ENCODE measurements at regions not wholly inside any gene's neighbourhood (a gene's known extent, or its start where the extent isn't known, plus 50 kb on each side); places are given as distances from the start of the nearest gene placed in this dataset.

- H3K27me3 ChIP-seq, result no peaks in the 10 kb centered on the region
- no peaks in the 10 kb centered on the region for H3K4me1 ChIP-seq
- no peaks in the 10 kb centered on the region for H3K9me3 ChIP-seq
- no peak overlapping the region for H3K27ac ChIP-seq
- peak; percentile 73 for TF ChIP-seq CTCF (IDR thresholded peaks at IDR 0.05)
- peak; percentile 71 for DNase-seq
- intact Hi-C loops (cut with DNase I), result no loop called here
- ATAC-seq, result peak; percentile 96
- H3K36me3 ChIP-seq, result no peaks in the 10 kb centered on the region
- H3K4me3 ChIP-seq, result no peak overlapping the region
Observed at GRCh38 chr4:141307241-141307689, 86.6 kb downstream of the ZNF330 start.

DNA sequence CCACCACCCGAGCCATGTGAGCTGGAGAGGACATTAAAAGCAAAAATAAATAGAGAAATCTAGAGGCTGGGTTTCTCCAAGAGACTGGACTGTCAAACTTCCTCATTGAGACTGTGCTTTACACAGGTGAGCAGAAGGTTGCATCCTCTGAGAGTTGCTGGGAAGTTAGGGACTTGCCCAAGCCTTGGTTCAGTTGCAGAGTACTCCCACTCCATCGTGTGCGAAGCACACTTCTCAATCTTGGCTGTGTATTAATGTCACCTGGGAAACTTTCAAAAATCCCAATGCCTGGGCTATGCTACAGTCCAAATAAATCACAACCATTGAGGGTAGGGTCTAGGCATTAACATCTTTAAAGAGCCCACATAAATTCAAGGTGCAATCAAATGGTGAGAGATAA is 89.2 kb downstream of the ZNF330 start:
- ATAC-seq (no peak), DNase-seq (no peak)
- H3K4me1 ChIP-seq, result no peaks in the 10 kb centered on the region
- H3K36me3 ChIP-seq, result no peaks in the 10 kb centered on the region
- H3K27ac ChIP-seq, result no peak overlapping the region
- H3K9me3 ChIP-seq, result no peaks in the 10 kb centered on the region
- TF ChIP-seq CTCF (IDR thresholded peaks at IDR 0.05), result no peak
- no peaks in the 10 kb centered on the region for H3K27me3 ChIP-seq
- intact Hi-C loops (cut with DNase I), result no loop called here
- no peak overlapping the region for H3K4me3 ChIP-seq

DNA sequence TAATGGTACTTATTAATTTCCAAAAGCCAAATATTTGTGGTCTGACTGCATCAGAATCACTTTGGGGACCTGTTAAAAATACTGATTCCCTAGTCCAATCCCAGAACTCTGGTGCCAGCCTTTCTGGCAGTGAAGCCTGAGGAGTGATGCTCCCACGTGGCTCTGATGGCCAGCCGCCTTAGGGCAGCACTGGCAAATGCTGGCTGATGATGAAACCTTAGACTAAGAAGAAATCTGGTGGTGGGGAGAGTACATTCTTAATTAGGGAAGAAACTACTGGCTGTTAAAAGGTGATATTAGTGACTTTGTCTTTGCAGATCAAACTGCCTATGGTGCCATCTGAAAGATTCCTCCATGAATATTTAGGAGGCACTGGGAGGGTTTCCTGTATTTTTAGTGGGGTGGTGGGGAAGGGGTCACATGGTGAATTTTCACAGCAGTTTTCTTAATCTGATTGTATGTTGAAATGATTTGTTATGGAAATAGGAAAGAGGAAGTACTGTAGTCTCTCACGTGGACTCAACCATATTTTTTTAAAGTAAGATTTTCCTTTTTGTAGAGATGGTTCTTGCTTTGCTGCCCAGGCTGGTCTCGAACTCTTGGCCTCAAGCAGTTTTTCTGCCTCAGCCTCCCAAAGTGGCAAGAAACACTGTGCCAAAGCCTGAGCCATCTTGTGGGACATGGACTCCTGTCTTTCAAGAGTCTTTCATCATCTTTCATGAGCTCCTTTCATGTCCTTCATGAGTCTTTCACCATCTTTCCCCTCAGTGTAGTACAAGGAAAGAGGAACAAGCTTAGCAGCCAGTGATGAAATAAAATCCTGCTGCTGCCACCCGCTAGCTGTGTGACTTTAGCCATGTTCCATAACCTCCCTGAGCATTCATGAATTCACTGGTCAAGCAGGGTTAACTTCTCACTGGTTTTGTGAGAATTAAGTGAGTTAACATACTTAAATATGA is 90.8 kb downstream of the ZNF330 start:
- Histone ChIP-seq H3K4me3 (no peak overlapping the region), H3K27ac (no peak overlapping the region), H3K4me1 (no peaks in the 10 kb centered on the region), H3K9me3 (no peaks in the 10 kb centered on the region), H3K36me3 (no peaks in the 10 kb centered on the region), H3K27me3 (no peaks in the 10 kb centered on the region)
- ATAC-seq, result peak; percentile 73
- intact Hi-C loops (cut with DNase I), result no loop called here
- DNase-seq, result no peak
- TF ChIP-seq CTCF (IDR thresholded peaks at IDR 0.05), result no peak

DNA sequence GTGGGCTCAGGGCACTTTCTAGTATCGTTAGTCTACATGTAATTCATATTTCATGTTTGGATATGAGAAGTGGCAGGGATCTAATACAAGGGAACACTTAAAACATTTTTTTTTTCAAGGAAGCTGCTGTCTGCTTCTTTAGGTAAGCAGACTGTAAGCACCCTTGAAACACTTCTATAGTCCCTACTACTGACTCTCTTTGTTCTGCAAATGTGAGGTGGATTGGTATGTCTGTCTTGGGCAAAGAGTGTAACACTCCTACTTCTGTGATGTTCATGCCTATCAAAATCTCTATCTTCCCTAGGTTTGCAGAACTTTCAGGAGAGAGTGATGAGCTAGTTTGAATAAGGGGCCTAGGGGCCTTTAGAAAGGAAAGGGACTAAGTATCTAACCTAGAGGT is 93.9 kb downstream of the ZNF330 start:
- Histone ChIP-seq H3K9me3 (no peaks in the 10 kb centered on the region), H3K36me3 (no peaks in the 10 kb centered on the region), H3K27ac (no peak overlapping the region), H3K27me3 (peaks cover 4% of the 10 kb centered on the region), H3K4me3 (no peak overlapping the region), H3K4me1 (no peaks in the 10 kb centered on the region)
- ATAC-seq (no peak), DNase-seq (no peak)
- intact Hi-C loops (cut with DNase I), result no loop called here
- TF ChIP-seq CTCF (IDR thresholded peaks at IDR 0.05), result no peak

- Histone ChIP-seq H3K4me1 (no peaks in the 10 kb centered on the region), H3K4me3 (no peak overlapping the region), H3K27me3 (no peaks in the 10 kb centered on the region), H3K27ac (peak overlapping the region; percentile 12), H3K9me3 (no peaks in the 10 kb centered on the region), H3K36me3 (no peaks in the 10 kb centered on the region)
- intact Hi-C loops (cut with DNase I), result no loop called here
- ATAC-seq, result no peak
- no peak for DNase-seq
- no peak for TF ChIP-seq CTCF (IDR thresholded peaks at IDR 0.05)
Observed at GRCh38 chr4:141328560-141329173, 108.0 kb downstream of the ZNF330 start.

All from upper lobe of right lung (tissue), 1 donor.